HUES64 (cell line): ENCODE measurements at regions not wholly inside any gene's neighbourhood (a gene's known extent, or its start where the extent isn't known, plus 50 kb on each side); places are given as distances from the start of the nearest gene placed in this dataset.

Experiments
- H3K27ac ChIP-seq: 2 replicates; pipeline ENCODE4 v1.7.0; 2013; ENCODE audit warnings: low read depth, low read length, inconsistent platforms
- H3K27me3 ChIP-seq: 2 replicates; pipeline ENCODE4 v1.6.1; 2013; ENCODE audit warnings: mild to moderate bottlenecking, low read length; ENCODE audit not compliant: insufficient read depth
- H3K36me3 ChIP-seq: 2 replicates; pipeline ENCODE4 v1.6.1; 2013; ENCODE audit warnings: mild to moderate bottlenecking, low read length; ENCODE audit not compliant: insufficient read depth
- H3K4me1 ChIP-seq: 2 replicates; pipeline ENCODE4 v1.6.1; 2013; ENCODE audit warnings: mild to moderate bottlenecking, low read length, moderate library complexity; ENCODE audit not compliant: insufficient read depth
- H3K4me3 ChIP-seq: 2 replicates; pipeline ENCODE4 v1.5.1; 2013; ENCODE audit warnings: mild to moderate bottlenecking, low read length, moderate library complexity
- H3K9ac ChIP-seq: 2 replicates; pipeline ENCODE4 v1.6.1; 2013; ENCODE audit warnings: mild to moderate bottlenecking, low read depth, low read length
- H3K9me3 ChIP-seq: 2 replicates; pipeline ENCODE4 v1.6.1; 2013; ENCODE audit warnings: low read depth, low read length; ENCODE audit not compliant: insufficient read depth
- WGBS: fragments of 150-250, 120-280 bp; methylation state at CpG from one replicate; pipeline ENCODE4 v1.1.7; 2013; ENCODE audit warnings: missing lambda C conversion rate; 5-methylcytosine and 5-hydroxymethylcytosine counted together

DNA sequence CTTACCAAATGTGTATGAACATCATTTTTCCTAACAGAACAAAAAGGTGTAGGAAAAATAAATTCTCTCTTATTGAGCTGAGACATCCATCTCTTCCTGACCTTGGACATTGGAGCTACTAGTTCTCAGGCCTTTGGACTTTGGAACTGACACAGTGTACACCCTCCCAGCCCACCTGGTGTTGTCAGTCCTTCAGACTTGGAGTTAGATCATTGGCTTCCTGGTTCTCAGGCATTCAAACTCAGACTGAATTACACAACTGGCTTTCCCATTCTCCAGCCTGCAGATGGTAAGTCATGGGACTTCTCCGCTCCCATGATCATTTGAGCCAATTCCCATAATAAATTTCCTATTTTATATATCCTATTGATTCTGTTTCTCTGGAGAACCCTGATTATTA, 84.8 kb upstream of the EDNRA start:
- WGBS = 0% methylated on average over 1 of the region's 1 CpG
- H3K9me3 ChIP-seq = no peaks in the 10 kb centered on the region
- no peaks in the 10 kb centered on the region for H3K36me3 ChIP-seq
- no peak overlapping the region for H3K9ac ChIP-seq
- H3K27me3 ChIP-seq = no peaks in the 10 kb centered on the region
- H3K4me1 ChIP-seq = no peaks in the 10 kb centered on the region
- H3K27ac ChIP-seq = no peak overlapping the region
- H3K4me3 ChIP-seq = no peak overlapping the region

DNA sequence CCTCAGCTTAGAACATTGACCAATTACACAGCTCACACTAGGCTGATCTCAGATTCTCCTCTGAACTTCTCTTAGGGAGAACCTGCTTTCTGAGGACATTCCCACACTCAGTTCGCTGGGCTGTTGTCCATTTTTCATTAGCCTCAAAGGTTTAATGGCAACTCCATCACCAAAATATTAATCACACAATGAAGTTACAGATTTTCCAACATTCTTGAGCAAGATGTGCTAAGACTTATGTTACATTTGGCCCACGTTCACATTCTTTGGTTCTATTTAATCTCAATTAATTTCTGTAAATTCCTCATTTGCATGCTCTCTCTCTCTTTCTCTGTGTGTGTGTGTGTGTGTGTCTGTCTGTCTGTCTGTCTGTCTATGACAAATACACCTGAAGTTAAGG, 82.3 kb upstream of the EDNRA start:
- H3K4me1 ChIP-seq = no peaks in the 10 kb centered on the region
- H3K4me3 ChIP-seq = no peak overlapping the region
- no peak overlapping the region for H3K27ac ChIP-seq
- H3K36me3 ChIP-seq = no peaks in the 10 kb centered on the region
- H3K9me3 ChIP-seq = no peaks in the 10 kb centered on the region
- no peaks in the 10 kb centered on the region for H3K27me3 ChIP-seq
- H3K9ac ChIP-seq = no peak overlapping the region
- WGBS = 91% methylated on average over 2 of the region's 2 CpGs

DNA sequence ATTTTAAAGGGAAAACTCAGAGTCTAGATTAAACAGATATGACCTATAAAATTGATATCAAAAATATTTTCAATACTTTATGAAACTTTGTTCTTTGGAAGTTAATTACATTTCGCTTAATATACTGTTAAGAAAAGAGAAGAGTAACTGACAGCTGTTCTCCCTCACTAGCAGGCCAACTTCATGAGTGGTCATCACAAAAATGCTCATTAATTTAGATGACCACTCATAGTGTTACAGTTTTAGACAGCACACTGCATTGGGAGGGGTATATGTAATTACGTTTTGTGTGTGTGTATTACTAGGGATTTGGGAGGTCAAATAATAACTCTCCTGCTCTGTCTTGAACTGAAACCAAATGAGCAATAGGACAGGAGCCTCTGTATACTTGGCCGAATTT, 80.2 kb upstream of the EDNRA start:
- Histone ChIP-seq H3K27ac (no peak overlapping the region), H3K4me3 (no peak overlapping the region), H3K4me1 (no peaks in the 10 kb centered on the region), H3K36me3 (no peaks in the 10 kb centered on the region), H3K9me3 (no peaks in the 10 kb centered on the region), H3K9ac (no peak overlapping the region), H3K27me3 (no peaks in the 10 kb centered on the region)
- WGBS = 91% methylated on average over 3 of the region's 3 CpGs

DNA sequence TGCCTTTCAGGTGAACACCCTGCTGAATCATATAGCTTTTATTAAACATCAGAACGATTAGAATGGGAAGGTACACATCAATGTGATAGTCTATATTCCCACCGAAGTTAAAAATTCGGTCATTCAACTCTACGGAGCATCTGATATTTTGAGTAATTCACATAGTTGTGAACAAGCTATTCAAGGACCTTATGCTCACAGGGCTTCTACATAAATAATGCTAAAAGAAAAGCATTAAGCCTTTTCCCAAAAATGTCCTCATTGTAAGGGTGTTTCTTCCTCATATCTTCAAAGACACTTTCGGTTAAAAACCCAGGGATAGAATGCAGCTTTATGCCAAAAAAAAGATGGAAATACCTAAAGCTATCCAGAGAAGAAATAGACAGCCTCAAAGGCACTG, 79.7 kb upstream of the EDNRA start:
- Histone ChIP-seq H3K9ac (no peak overlapping the region), H3K27me3 (no peaks in the 10 kb centered on the region), H3K4me1 (no peaks in the 10 kb centered on the region), H3K9me3 (no peaks in the 10 kb centered on the region), H3K27ac (no peak overlapping the region), H3K36me3 (no peaks in the 10 kb centered on the region), H3K4me3 (no peak overlapping the region)
- WGBS = 70% methylated on average over 5 of the region's 5 CpGs

DNA sequence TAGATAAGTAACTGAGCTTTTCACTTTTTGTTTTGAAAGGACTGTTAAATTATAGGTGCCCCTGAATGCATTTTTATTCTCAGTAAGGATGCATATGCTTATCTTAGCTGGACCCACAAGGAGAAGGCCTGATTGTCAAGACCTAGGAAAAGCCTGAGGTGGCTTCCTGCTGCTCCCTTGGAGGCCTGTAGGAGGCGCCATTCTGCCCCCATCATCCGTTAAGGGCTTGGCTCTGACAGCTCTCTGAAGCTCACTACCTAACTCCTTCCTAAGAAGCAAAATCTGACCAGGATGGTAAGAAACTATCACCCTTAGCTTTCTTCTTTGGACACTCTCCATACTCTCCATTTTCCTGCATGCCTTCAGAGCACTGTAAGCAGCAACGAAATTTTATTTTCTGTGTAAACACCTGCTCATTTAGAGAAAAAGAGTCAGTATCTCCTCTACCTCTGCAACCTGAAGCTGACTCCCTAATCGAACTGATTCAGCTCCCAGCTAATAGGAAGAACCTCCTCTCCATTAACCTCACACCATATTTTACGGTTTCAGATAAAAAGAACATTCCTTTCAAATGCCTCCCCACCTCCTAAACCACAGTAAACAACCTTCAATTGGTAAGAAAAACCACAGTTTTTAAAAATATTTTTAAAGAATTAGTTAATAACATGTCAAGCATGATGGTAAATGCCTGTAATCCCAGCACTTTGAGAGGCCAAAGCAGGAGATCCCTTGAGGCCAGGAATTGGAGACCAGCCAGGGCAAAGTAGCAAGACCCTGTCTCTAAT, 73.4 kb upstream of the EDNRA start:
- Histone ChIP-seq H3K36me3 (no peaks in the 10 kb centered on the region), H3K9ac (no peak overlapping the region), H3K27me3 (no peaks in the 10 kb centered on the region), H3K4me3 (no peak overlapping the region), H3K4me1 (no peaks in the 10 kb centered on the region), H3K27ac (no peak overlapping the region), H3K9me3 (no peaks in the 10 kb centered on the region)
- WGBS = 39% methylated on average over 5 of the region's 5 CpGs

DNA sequence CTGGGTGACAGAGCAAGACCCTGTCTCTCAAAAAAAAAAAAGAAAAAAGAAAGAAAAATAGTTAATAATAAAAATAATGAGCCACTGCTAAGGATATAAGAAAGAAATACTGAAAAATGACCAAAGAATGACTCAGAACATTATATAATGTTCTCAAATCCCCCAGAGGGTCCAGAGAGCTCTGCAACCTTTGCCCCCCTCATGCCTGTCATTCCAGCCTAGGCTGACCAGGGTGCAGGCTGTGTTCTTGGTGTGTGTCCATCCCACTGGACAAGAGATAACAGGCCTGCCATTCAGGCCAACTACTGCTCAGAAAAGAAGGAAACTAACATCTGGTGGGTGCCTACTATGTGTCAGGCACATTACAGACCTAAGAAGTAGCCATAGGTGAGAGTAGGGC, 72.7 kb upstream of the EDNRA start:
- H3K27ac ChIP-seq = no peak overlapping the region
- H3K4me1 ChIP-seq = no peaks in the 10 kb centered on the region
- no peaks in the 10 kb centered on the region for H3K36me3 ChIP-seq
- H3K9me3 ChIP-seq = no peaks in the 10 kb centered on the region
- H3K4me3 ChIP-seq = no peak overlapping the region
- no peaks in the 10 kb centered on the region for H3K27me3 ChIP-seq
- no peak overlapping the region for H3K9ac ChIP-seq

DNA sequence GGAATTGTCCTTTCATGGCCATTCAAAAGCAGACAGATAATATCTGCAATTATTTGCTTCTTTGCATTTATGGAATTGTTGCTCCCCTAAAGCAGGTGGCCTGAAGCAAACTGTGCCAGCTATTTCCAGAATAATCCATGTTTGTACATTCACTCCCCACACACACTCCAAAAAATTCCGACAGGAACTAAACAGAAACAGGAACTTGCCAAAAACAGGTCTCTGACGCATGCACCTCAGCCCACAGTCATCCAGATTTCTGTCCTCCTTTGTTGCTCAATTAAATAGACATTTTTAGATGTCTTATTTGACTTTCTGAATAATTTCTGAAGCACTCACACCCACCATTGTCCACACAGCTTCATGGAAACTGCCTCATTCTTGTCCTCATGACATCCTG, 71.5 kb upstream of the EDNRA start:
- H3K27me3 ChIP-seq = no peaks in the 10 kb centered on the region
- no peaks in the 10 kb centered on the region for H3K9me3 ChIP-seq
- H3K27ac ChIP-seq = no peak overlapping the region
- no peaks in the 10 kb centered on the region for H3K36me3 ChIP-seq
- no peak overlapping the region for H3K4me3 ChIP-seq
- H3K9ac ChIP-seq = no peak overlapping the region
- WGBS = 86% methylated on average over 2 of the region's 2 CpGs
- H3K4me1 ChIP-seq = no peaks in the 10 kb centered on the region

DNA sequence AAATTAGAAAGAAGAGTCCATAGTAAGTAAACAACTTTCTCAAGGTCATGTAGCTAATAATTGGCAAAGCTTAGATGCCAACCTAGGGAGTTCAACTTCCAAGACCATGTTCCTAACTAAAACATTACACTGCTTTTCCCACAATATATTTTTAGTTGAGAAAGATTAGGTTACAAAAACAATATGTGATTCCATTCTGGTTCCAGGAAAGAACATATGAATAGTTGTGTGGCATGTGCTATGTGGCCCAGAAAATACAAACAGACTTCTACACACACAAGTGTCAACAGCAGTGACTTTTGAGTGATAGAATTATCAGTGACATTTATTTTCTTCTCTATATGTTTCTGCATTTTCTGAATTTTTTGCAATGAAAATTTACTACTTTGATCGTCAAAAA, 62.7 kb upstream of the EDNRA start:
- Histone ChIP-seq H3K27ac (no peak overlapping the region), H3K27me3 (no peaks in the 10 kb centered on the region), H3K9me3 (no peaks in the 10 kb centered on the region), H3K4me1 (no peaks in the 10 kb centered on the region), H3K36me3 (no peaks in the 10 kb centered on the region), H3K9ac (no peak overlapping the region), H3K4me3 (no peak overlapping the region)
- no CpG with 5 or more reads among the region's 1 CpG for WGBS

DNA sequence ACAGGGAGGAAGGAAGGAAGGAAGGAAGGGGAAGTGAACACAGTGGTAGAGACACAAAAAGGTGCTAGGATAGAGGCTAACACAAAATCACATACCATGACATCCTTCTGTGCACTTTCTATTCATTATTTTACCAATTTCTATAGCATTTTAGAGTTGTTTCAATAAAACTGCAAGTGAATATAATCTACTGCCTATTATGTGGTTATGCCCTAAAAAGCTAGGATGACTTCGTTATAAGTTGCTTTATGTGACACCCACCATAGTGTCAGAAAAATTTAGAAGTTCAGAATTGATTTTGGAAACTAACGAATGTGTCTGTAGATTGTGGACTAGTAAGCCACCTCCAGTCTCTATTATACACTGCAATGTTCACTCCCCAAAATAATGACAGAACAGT, 59.4 kb upstream of the EDNRA start:
- Histone ChIP-seq H3K9ac (no peak overlapping the region), H3K4me3 (no peak overlapping the region), H3K27ac (no peak overlapping the region), H3K36me3 (no peaks in the 10 kb centered on the region), H3K9me3 (no peaks in the 10 kb centered on the region), H3K27me3 (no peaks in the 10 kb centered on the region), H3K4me1 (no peaks in the 10 kb centered on the region)
- 91% methylated on average over 1 of the region's 2 CpGs for WGBS

DNA sequence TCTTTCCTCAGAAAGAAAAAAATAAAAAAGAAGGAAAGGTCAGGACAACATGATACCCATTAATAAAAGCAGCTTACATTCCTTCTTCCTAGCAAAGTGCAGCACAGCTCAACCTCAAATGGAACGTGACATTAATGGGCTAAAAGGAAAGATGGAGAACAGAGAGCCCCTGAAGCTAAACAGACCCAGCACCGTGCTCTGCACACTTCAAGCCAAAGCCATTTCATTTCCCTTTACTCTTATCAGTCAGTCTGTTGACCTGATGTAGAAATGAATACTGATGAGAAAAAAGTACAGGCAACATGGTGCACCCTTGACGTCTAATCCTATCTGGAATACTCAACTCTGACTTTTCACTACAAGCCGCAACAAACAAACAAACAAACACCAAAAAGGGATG, 57.7 kb upstream of the EDNRA start:
- Histone ChIP-seq H3K4me1 (no peaks in the 10 kb centered on the region), H3K27ac (no peak overlapping the region), H3K9me3 (no peaks in the 10 kb centered on the region), H3K9ac (no peak overlapping the region), H3K36me3 (no peaks in the 10 kb centered on the region), H3K4me3 (no peak overlapping the region), H3K27me3 (no peaks in the 10 kb centered on the region)
- 93% methylated on average over 3 of the region's 4 CpGs for WGBS

DNA sequence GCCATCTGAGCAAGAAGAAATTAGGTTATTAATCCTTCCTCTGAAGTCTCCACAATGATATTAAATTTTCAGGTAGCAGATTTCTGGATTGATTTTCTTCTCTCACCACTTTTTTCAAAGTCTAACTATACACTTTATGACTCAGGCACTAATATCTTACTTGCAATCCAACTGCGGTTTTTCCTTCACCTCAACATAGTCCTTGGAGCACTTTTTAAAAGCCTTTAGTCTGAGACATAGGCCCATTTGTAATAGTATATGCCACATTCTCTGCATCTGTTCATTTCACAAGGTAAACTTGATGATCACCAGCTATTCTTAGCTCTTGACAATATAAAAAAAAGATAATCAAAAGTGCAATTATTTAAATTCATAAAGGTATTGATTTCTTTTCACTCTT, 55.9 kb upstream of the EDNRA start:
- H3K27ac ChIP-seq = no peak overlapping the region
- no peak overlapping the region for H3K9ac ChIP-seq
- H3K4me3 ChIP-seq = no peak overlapping the region
- 96% methylated on average over 1 of the region's 1 CpG for WGBS
- no peaks in the 10 kb centered on the region for H3K36me3 ChIP-seq
- no peaks in the 10 kb centered on the region for H3K27me3 ChIP-seq
- no peaks in the 10 kb centered on the region for H3K4me1 ChIP-seq
- H3K9me3 ChIP-seq = no peaks in the 10 kb centered on the region

DNA sequence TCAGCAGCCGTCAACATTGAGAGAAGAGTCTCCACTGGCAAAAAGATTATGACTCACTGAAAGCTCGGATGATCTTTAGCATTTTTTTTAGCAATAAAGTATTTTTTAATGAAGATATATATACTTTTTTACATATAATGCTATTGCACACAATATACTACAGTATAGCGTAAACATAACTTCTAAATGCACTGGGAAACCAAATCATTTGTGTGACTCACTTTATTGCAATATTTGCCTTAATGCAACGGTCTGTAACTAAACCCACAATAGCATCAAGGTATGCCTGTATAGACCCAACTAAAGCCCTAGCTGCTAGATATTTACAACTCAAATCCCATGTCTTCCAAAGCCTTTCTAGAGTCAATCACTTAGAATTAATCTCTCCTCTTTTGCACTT, 52.3 kb upstream of the EDNRA start:
- no peaks in the 10 kb centered on the region for H3K27me3 ChIP-seq
- no peak overlapping the region for H3K9ac ChIP-seq
- no peak overlapping the region for H3K27ac ChIP-seq
- no peaks in the 10 kb centered on the region for H3K4me1 ChIP-seq
- WGBS = 97% methylated on average over 4 of the region's 4 CpGs
- H3K36me3 ChIP-seq = no peaks in the 10 kb centered on the region
- H3K4me3 ChIP-seq = no peak overlapping the region
- peaks cover 9% of the 10 kb centered on the region; the same call in 1 of the 2 replicates for H3K9me3 ChIP-seq
